Keratinocyte (primary cell): ENCODE measurements at regions not wholly inside any gene's neighbourhood (a gene's known extent, or its start where the extent isn't known, plus 50 kb on each side); places are given as distances from the start of the nearest gene placed in this dataset.

Experiments used
- DNase-seq: peaks from one replicate; pipeline ENCODE4 v3.0.0-alpha.2; 2011; ENCODE audit warnings: low read depth, missing footprints, low spot score
- FAIRE-seq: peaks from 2 replicates; lab custom pipeline; 2011; peaks lifted over from hg19 to GRCh38; lab: Jason Lieb, UNC
- H2AFZ ChIP-seq: 2 replicates; pipeline ENCODE4 v1.6.0; 2012; ENCODE audit warnings: low read length, control low read depth, inconsistent platforms; ENCODE audit not compliant: control insufficient read depth
- H3K27ac ChIP-seq: 2 replicates; pipeline ENCODE4 v1.5.1; 2011; ENCODE audit warnings: low read length; ENCODE audit not compliant: control insufficient read depth, insufficient read depth
- H3K27me3 ChIP-seq: 3 replicates; pipeline ENCODE4 v1.6.0; 2011; ENCODE audit warnings: low read length; ENCODE audit not compliant: control insufficient read depth, insufficient read depth; ENCODE audit errors: extremely low read depth
- H3K36me3 ChIP-seq, 2 experiments: 2 replicates in 1 of 2; 3 replicates in 1 of 2; pipeline ENCODE4 v1.5.1; 2011; ENCODE audit warnings: low read length in 2 of 2, mild to moderate bottlenecking in 1 of 2; ENCODE audit not compliant: control insufficient read depth in 2 of 2, insufficient read depth in 2 of 2; ENCODE audit errors: extremely low read depth in 1 of 2
- H3K4me1 ChIP-seq: 3 replicates; pipeline ENCODE4 v1.5.1; 2011; ENCODE audit warnings: low read length; ENCODE audit not compliant: control insufficient read depth, insufficient read depth; ENCODE audit errors: extremely low read depth
- H3K4me2 ChIP-seq: 3 replicates; pipeline ENCODE4 v1.6.0; 2011; ENCODE audit warnings: low read depth, low read length; ENCODE audit not compliant: control insufficient read depth, insufficient read depth; ENCODE audit errors: extremely low read depth
- H3K4me3 ChIP-seq, 3 experiments: fragments of 200-600 bp in 1 of 3; sonication (generic) in 1 of 3; 2 replicates in 2 of 3; 3 replicates in 1 of 3; pipeline ENCODE4 v1.5.1; 2011 to 2016; ENCODE audit warnings: low read length in 3 of 3, mild to moderate bottlenecking in 3 of 3, control low read depth in 2 of 3, inconsistent platforms in 1 of 3, low read depth in 1 of 3, mixed read lengths in 1 of 3, mixed run types in 1 of 3, moderate library complexity in 1 of 3; ENCODE audit not compliant: control insufficient read depth in 2 of 3, insufficient read depth in 2 of 3; ENCODE audit errors: extremely low read depth in 1 of 3
- H3K79me2 ChIP-seq: 2 replicates; pipeline ENCODE4 v1.6.0; 2012; ENCODE audit warnings: low read length; ENCODE audit not compliant: control insufficient read depth, insufficient read depth
- H3K9ac ChIP-seq: 3 replicates; pipeline ENCODE4 v1.6.0; 2011; ENCODE audit warnings: low read length; ENCODE audit not compliant: control insufficient read depth, insufficient read depth; ENCODE audit errors: extremely low read depth
- H3K9me1 ChIP-seq: 3 replicates; pipeline ENCODE4 v1.6.0; 2011; ENCODE audit warnings: low read length; ENCODE audit not compliant: control insufficient read depth, insufficient read depth; ENCODE audit errors: extremely low read depth
- H3K9me3 ChIP-seq: 2 replicates; pipeline ENCODE4 v1.5.1; 2012; ENCODE audit warnings: low read depth, low read length; ENCODE audit not compliant: control insufficient read depth
- H4K20me1 ChIP-seq: 3 replicates; pipeline ENCODE4 v1.6.0; 2011; ENCODE audit warnings: low read length; ENCODE audit not compliant: control insufficient read depth, insufficient read depth; ENCODE audit errors: extremely low read depth
- EZH2 ChIP-seq: IDR thresholded peaks from one replicate; pipeline ENCODE4 v1.6.1; 2012; ENCODE audit warnings: inconsistent platforms, mild to moderate bottlenecking, low read length, moderate library complexity
- dilution Hi-C: fragments of 300-500 bp; cut with MboI; formaldehyde crosslinking; loops from one replicate; pipeline ENCODE4 v1.7.0; 2020; ENCODE audit warnings: low sequenced_read_pairs; ENCODE audit not compliant: extremely low pct_ligation_motif_present
- TF ChIP-seq, protein P1 (sequence below), 3 experiments: IDR thresholded peaks in 1 of 3; conservative IDR thresholded peaks in 1 of 3; optimal IDR thresholded peaks in 1 of 3; 2 replicates in 2 of 3; 3 replicates in 1 of 3; pipeline versions ENCODE3 to v1.5.1; 2011; ENCODE audit warnings: low read length in 3 of 3, mild to moderate bottlenecking in 3 of 3, moderate library complexity in 2 of 3, control low read depth in 1 of 3, inconsistent platforms in 1 of 3; ENCODE audit not compliant: insufficient read depth in 2 of 3; ENCODE audit errors: extremely low read depth in 1 of 3

DNA sequence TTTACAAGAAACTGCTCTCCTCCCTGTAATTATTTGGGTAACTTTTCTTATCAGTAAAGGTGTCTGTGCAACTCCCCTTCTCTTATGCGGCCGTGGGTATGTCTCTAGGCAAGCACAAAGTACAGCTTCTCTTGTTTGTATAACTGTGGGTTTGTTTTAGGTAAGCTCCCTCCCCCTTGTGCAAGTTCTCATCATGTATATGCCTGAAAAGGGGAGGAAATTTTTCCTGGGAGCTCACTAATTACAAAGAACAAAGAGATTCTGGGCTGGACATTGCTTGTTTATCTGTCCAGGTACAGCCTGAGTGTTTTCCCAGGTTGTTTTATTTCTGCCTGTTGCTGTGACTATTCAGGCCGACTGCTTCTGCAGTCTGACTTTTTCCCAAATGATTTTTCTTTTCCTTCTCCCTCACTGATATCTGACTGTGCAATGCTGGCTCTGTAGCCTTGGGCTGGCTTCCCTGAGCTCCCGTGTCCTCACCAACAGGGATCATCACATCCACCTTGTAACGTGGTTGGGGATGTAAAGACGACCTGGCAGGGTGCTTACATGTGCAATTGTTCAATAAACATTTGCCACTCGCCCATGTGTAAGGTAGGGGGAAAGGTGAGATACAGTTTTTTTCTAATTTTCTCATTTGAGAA, 916.5 kb downstream of the AACS start:
- dilution Hi-C loops, result no loop called here
- Histone ChIP-seq H3K27ac (no peak overlapping the region), H3K27me3 (no peaks in the 10 kb centered on the region), H3K9ac (no peak overlapping the region), H4K20me1 (no peaks in the 10 kb centered on the region), H3K9me3 (no peaks in the 10 kb centered on the region), H3K4me3 (no peak overlapping the region), H3K4me1 (no peaks in the 10 kb centered on the region), H3K36me3 (no peaks in the 10 kb centered on the region), H2AFZ (no peak overlapping the region), H3K79me2 (no peaks in the 10 kb centered on the region), H3K9me1 (no peaks in the 10 kb centered on the region), H3K4me2 (no peak overlapping the region)
- DNase-seq (no peak), FAIRE-seq (no peak)
- TF ChIP-seq EZH2, result no peak
- TF ChIP-seq, protein P1, sequence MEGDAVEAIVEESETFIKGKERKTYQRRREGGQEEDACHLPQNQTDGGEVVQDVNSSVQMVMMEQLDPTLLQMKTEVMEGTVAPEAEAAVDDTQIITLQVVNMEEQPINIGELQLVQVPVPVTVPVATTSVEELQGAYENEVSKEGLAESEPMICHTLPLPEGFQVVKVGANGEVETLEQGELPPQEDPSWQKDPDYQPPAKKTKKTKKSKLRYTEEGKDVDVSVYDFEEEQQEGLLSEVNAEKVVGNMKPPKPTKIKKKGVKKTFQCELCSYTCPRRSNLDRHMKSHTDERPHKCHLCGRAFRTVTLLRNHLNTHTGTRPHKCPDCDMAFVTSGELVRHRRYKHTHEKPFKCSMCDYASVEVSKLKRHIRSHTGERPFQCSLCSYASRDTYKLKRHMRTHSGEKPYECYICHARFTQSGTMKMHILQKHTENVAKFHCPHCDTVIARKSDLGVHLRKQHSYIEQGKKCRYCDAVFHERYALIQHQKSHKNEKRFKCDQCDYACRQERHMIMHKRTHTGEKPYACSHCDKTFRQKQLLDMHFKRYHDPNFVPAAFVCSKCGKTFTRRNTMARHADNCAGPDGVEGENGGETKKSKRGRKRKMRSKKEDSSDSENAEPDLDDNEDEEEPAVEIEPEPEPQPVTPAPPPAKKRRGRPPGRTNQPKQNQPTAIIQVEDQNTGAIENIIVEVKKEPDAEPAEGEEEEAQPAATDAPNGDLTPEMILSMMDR (optimal IDR thresholded peaks at IDR 0.05 in 1 of 3, IDR thresholded peaks at IDR 0.05 in 1 of 3, conservative IDR thresholded peaks at IDR 0.05 in 1 of 3; ENCODE audit: extremely low read depth in 1 of 3, insufficient read depth in 2 of 3, low read length in 3 of 3), result no peak

DNA sequence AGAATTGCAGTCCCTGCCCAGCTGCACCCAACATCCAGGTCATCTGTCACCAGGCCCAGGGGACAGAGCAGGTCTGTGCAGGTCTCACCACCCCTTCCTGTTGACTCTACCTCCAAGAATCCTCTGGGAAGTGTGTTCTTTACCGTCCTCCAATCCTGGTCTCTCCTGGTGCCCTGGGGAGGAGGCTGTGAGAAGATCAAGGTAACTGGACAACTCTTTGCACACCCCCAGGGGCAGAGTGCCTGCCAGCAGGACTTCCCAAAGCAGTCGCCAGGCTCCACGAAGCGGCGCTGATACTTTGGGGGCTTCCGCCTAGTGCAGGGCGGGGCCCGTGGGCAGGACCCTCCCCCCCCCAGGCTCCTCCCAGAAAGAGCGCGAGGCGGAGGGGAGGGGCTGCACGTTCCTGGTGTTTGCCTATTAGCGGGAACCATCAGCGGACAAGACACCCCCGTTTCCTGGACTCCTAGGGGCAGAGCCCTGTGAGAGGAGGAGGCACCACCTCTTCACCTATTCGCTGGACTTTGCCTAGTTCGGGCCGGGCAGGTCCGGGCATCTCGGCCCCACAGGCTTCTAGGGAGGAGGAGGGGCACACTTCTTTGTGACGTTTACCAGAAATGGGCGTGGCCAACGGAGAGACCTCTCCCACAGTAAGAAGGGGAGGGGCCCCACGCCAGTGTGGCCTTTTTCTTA, 918.0 kb downstream of the AACS start:
- H3K4me1 ChIP-seq, result no peaks in the 10 kb centered on the region
- no peak overlapping the region for H3K4me2 ChIP-seq
- peak overlapping the region in 1 of 3 experiments; percentile 8 for H3K4me3 ChIP-seq
- no peak overlapping the region for H3K27ac ChIP-seq
- no peaks in the 10 kb centered on the region for H3K9me1 ChIP-seq
- FAIRE-seq, result no peak
- no peak overlapping the region for H2AFZ ChIP-seq
- DNase-seq, result no peak
- no peaks in the 10 kb centered on the region for H3K27me3 ChIP-seq
- dilution Hi-C loops, result no loop called here
- H4K20me1 ChIP-seq, result no peaks in the 10 kb centered on the region
- no peaks in the 10 kb centered on the region for H3K79me2 ChIP-seq
- H3K9me3 ChIP-seq, result no peaks in the 10 kb centered on the region
- H3K9ac ChIP-seq, result no peak overlapping the region
- TF ChIP-seq, protein P1 (optimal IDR thresholded peaks at IDR 0.05 in 1 of 3, IDR thresholded peaks at IDR 0.05 in 1 of 3, conservative IDR thresholded peaks at IDR 0.05 in 1 of 3; ENCODE audit: extremely low read depth in 1 of 3, insufficient read depth in 2 of 3, low read length in 3 of 3), result no peak
- no peak for TF ChIP-seq EZH2
- H3K36me3 ChIP-seq, result no peaks in the 10 kb centered on the region
